ENCODE measurements at regions not wholly inside any gene's neighbourhood (a gene's known extent, or its start where the extent isn't known, plus 50 kb on each side); places are given as distances from the start of the nearest gene placed in this dataset.

DNA sequence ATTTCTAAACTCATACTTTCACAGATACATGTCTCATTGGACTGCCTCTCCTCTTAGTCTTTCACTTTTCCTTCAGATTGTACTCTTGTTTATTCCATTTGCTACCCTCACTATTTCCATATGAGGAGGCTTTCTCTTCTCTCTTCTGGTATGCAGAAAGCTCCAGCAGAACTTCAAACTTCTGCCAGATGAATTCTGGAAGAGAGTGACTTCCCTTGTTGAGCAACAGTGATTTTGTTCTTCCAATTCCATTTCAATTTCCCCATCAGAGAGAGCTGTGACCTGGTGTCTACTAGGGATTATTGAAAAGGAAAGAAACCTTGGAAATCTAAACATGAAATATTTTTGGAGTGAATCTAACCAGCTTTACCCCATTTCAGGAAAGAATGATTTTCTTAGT lies 523.2 kb upstream of the ZNF717 start:
- TF ChIP-seq CTCF (IDR thresholded peaks at IDR 0.05): no peak
- no peak for TF ChIP-seq POLR2A (IDR thresholded peaks at IDR 0.05)
